Ishikawa (cell line): ENCODE measurements at regions not wholly inside any gene's neighbourhood (a gene's known extent, or its start where the extent isn't known, plus 50 kb on each side); places are given as distances from the start of the nearest gene placed in this dataset.

Experiments used
- CEBPB ChIP-seq: IDR thresholded peaks from 2 replicates; pipeline ENCODE4 v1.6.1; 2012
- CREB1 ChIP-seq: IDR thresholded peaks from 2 replicates; pipeline ENCODE4 v1.6.1; 2012; ENCODE audit warnings: low read depth
- EGR1 ChIP-seq: IDR thresholded peaks from 2 replicates; pipeline ENCODE4 v1.6.1; 2012
- EP300 ChIP-seq: IDR thresholded peaks from 2 replicates; pipeline ENCODE4 v1.6.1; 2012; ENCODE audit warnings: borderline replicate concordance
- FOXM1 ChIP-seq: IDR thresholded peaks from 2 replicates; pipeline ENCODE4 v1.6.1; 2012; ENCODE audit warnings: low read depth, borderline replicate concordance
- RAD21 ChIP-seq: IDR thresholded peaks from 2 replicates; pipeline ENCODE4 v1.6.1; 2012; ENCODE audit warnings: low read depth
- TAF1 ChIP-seq: IDR thresholded peaks from 2 replicates; pipeline ENCODE4 v1.6.1; 2012; ENCODE audit warnings: low read depth, mild to moderate bottlenecking
- TEAD4 ChIP-seq: IDR thresholded peaks from 2 replicates; pipeline ENCODE4 v1.6.1; 2012
- ZBTB7A ChIP-seq: IDR thresholded peaks from 2 replicates; pipeline ENCODE4 v1.6.1; 2012; ENCODE audit warnings: low read depth
- TF ChIP-seq, protein P1 (sequence below): IDR thresholded peaks from 2 replicates; pipeline ENCODE4 v1.6.1; 2012
- TF ChIP-seq, protein P2 (sequence below): IDR thresholded peaks from 2 replicates; pipeline ENCODE4 v1.6.1; 2012; ENCODE audit warnings: low read depth, mild to moderate bottlenecking

DNA sequence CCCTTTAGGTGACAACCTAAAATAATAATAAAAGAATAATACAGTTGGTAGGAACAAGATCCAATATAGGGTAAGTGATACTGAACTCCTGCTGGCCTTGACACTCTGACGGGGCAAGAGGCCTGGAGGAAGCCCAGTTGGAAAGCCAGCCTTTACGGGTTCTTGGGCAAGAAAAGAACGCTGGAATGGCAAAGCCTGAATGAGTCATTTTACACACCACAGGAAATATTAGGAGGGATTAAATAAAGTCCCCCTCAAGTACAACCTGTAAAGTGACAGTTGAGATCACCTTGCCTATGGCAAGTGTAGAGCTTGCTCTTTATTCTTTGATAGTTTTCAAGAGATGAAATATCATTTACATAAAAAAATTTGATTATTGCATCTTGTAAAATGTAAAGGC is 244.5 kb upstream of the TLL1 start:
- TF ChIP-seq EP300 (no peak), EGR1 (no peak), TAF1 (no peak), RAD21 (no peak), ZBTB7A (no peak), FOXM1 (no peak), TEAD4 (no peak), CEBPB (no peak), CREB1 (no peak)
- TF ChIP-seq, protein P1, sequence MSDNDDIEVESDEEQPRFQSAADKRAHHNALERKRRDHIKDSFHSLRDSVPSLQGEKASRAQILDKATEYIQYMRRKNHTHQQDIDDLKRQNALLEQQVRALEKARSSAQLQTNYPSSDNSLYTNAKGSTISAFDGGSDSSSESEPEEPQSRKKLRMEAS = no peak
- TF ChIP-seq, protein P2, sequence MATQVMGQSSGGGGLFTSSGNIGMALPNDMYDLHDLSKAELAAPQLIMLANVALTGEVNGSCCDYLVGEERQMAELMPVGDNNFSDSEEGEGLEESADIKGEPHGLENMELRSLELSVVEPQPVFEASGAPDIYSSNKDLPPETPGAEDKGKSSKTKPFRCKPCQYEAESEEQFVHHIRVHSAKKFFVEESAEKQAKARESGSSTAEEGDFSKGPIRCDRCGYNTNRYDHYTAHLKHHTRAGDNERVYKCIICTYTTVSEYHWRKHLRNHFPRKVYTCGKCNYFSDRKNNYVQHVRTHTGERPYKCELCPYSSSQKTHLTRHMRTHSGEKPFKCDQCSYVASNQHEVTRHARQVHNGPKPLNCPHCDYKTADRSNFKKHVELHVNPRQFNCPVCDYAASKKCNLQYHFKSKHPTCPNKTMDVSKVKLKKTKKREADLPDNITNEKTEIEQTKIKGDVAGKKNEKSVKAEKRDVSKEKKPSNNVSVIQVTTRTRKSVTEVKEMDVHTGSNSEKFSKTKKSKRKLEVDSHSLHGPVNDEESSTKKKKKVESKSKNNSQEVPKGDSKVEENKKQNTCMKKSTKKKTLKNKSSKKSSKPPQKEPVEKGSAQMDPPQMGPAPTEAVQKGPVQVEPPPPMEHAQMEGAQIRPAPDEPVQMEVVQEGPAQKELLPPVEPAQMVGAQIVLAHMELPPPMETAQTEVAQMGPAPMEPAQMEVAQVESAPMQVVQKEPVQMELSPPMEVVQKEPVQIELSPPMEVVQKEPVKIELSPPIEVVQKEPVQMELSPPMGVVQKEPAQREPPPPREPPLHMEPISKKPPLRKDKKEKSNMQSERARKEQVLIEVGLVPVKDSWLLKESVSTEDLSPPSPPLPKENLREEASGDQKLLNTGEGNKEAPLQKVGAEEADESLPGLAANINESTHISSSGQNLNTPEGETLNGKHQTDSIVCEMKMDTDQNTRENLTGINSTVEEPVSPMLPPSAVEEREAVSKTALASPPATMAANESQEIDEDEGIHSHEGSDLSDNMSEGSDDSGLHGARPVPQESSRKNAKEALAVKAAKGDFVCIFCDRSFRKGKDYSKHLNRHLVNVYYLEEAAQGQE = no peak
